ENCODE measurements at regions not wholly inside any gene's neighbourhood (a gene's known extent, or its start where the extent isn't known, plus 50 kb on each side); places are given as distances from the start of the nearest gene placed in this dataset.

DNA sequence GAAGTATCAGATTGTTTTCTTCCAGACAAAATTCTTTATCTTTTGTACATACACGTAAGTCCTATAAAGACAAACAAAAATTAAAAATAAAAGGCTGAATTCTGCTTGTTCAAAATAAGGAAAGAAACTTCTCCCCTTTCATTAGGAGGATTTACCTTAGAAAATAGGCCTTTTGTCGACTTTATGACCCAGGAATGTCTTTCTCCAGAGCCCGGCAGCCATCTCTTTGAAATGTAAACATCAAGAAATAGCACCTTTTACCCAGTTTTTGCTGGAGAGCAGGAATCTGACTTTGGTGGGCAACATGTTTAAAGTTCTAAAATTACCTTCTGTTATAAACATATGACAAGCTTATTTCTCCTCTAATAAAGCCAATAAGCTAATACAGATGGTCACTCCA lies 373.0 kb upstream of the FTMT start:
- no peak overlapping the region for H3K9ac ChIP-seq (ENCODE audit: low read depth, low read length)
- no peak overlapping the region for H3K23ac ChIP-seq (ENCODE audit: low read depth, low read length)
- no peak overlapping the region for H3K14ac ChIP-seq (replicated peaks; ENCODE audit: low read depth, low read length)
- H2BK20ac ChIP-seq (ENCODE audit: low read depth, low read length): no peak overlapping the region
- no peaks in the 10 kb centered on the region for H3K27me3 ChIP-seq (ENCODE audit: control insufficient read depth, insufficient read depth, low read length)
- no peak overlapping the region for H3K4me2 ChIP-seq (ENCODE audit: low read depth, low read length)
- ChIA-PET CTCF (no interaction called here), POLR2A (ENCODE audit: unreplicated experiment) (no interaction called here)
- H3K4me3 ChIP-seq (ENCODE audit: insufficient read depth, low read depth, low read length): no peak overlapping the region
- no TSS peak for BruUV-seq (replicated peaks)
- TF ChIP-seq, protein P1, sequence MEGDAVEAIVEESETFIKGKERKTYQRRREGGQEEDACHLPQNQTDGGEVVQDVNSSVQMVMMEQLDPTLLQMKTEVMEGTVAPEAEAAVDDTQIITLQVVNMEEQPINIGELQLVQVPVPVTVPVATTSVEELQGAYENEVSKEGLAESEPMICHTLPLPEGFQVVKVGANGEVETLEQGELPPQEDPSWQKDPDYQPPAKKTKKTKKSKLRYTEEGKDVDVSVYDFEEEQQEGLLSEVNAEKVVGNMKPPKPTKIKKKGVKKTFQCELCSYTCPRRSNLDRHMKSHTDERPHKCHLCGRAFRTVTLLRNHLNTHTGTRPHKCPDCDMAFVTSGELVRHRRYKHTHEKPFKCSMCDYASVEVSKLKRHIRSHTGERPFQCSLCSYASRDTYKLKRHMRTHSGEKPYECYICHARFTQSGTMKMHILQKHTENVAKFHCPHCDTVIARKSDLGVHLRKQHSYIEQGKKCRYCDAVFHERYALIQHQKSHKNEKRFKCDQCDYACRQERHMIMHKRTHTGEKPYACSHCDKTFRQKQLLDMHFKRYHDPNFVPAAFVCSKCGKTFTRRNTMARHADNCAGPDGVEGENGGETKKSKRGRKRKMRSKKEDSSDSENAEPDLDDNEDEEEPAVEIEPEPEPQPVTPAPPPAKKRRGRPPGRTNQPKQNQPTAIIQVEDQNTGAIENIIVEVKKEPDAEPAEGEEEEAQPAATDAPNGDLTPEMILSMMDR (conservative IDR thresholded peaks at IDR 0.05; ENCODE audit: low read depth, low read length): no peak
- no peak for TF ChIP-seq MXI1 (IDR thresholded peaks at IDR 0.05; ENCODE audit: borderline replicate concordance, low read depth, low read length)
- TF ChIP-seq CHD1 (IDR thresholded peaks at IDR 0.05; ENCODE audit: low read depth, low read length): no peak
- no peak for TF ChIP-seq SMC3 (IDR thresholded peaks at IDR 0.05; ENCODE audit: low read depth, low read length)
- no peak for TF ChIP-seq FOS (IDR thresholded peaks at IDR 0.05; ENCODE audit: low read depth, low read length)
- no peak for TF ChIP-seq MAFK (IDR thresholded peaks at IDR 0.05; ENCODE audit: low read depth, low read length)
- TF ChIP-seq NFE2L2 (IDR thresholded peaks at IDR 0.05; ENCODE audit: low read depth, low read length): no peak
- TF ChIP-seq POLR2A (IDR thresholded peaks at IDR 0.05; ENCODE audit: low read depth, low read length): no peak
- TF ChIP-seq, protein P2, sequence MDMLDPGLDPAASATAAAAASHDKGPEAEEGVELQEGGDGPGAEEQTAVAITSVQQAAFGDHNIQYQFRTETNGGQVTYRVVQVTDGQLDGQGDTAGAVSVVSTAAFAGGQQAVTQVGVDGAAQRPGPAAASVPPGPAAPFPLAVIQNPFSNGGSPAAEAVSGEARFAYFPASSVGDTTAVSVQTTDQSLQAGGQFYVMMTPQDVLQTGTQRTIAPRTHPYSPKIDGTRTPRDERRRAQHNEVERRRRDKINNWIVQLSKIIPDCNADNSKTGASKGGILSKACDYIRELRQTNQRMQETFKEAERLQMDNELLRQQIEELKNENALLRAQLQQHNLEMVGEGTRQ (IDR thresholded peaks at IDR 0.05; ENCODE audit: low read depth, low read length): no peak
- H2BK120ac ChIP-seq (ENCODE audit: low read depth, low read length): no peak overlapping the region
- H3K56ac ChIP-seq (ENCODE audit: extremely low read depth, insufficient read depth, low read length): no peak overlapping the region
- no peak overlapping the region for H2BK5ac ChIP-seq (ENCODE audit: low read depth, low read length, poor library complexity, severe bottlenecking)
- H2AK9ac ChIP-seq (replicated peaks; ENCODE audit: low read depth, low read length, poor library complexity): no peak overlapping the region
- H3K36me3 ChIP-seq (ENCODE audit: control insufficient read depth, insufficient read depth, low read length): no peaks in the 10 kb centered on the region
- WGBS, 2 experiments (ENCODE audit: extremely low coverage in 2 of 2, insufficient read length in 1 of 2): no CpG with 5 or more reads among the region's 3 CpGs
- intact Hi-C loops (cut with micrococcal nuclease): no loop called here
- no peaks in the 10 kb centered on the region for H4K20me1 ChIP-seq (ENCODE audit: insufficient read depth, low read length)
- no peak overlapping the region for H3K4ac ChIP-seq (ENCODE audit: low read depth, low read length)
- no peaks in the 10 kb centered on the region for H3K79me1 ChIP-seq (ENCODE audit: low read depth in 1 of 2, low read length in 2 of 2)
- H3K18ac ChIP-seq (ENCODE audit: low read depth, low read length): no peak overlapping the region
- H2AK5ac ChIP-seq (ENCODE audit: low read depth, low read length): no peak overlapping the region
- no peaks in the 10 kb centered on the region for H3K9me3 ChIP-seq (ENCODE audit: control insufficient read depth, insufficient read depth, low read length)
- no peaks in the 10 kb centered on the region for H3K4me1 ChIP-seq (ENCODE audit: control insufficient read depth, insufficient read depth, low read length)
- in situ Hi-C loops (cut with MboI; ENCODE audit: low sequenced_read_pairs): no loop called here
- no peak overlapping the region for H3K27ac ChIP-seq (ENCODE audit: insufficient read depth, low read length)
- no peak overlapping the region for H4K91ac ChIP-seq (ENCODE audit: insufficient read depth, low read depth, low read length)
- ATAC-seq (ENCODE audit: low read depth) (no peak), DNase-seq (no peak)
- no peak overlapping the region for H4K8ac ChIP-seq (ENCODE audit: low read depth in 2 of 2, low read length in 2 of 2)
- H2AFZ ChIP-seq (replicated peaks; ENCODE audit: low read length, poor library complexity): no peak overlapping the region
- dilution Hi-C loops (cut with HindIII; ENCODE audit: low sequenced_read_pairs, unreplicated experiment): no loop called here
- H2BK15ac ChIP-seq (ENCODE audit: low read depth, low read length): no peak overlapping the region
- no peaks in the 10 kb centered on the region for H3K9me1 ChIP-seq (ENCODE audit: insufficient read depth, low read length)
- no peak overlapping the region for H4K5ac ChIP-seq (ENCODE audit: low read depth, low read length)

All from IMR-90 (cell line).